CD4-positive, alpha-beta T cell treated with Interleukin-15 for 4 hours (primary cell): ENCODE measurements at regions not wholly inside any gene's neighbourhood (a gene's known extent, or its start where the extent isn't known, plus 50 kb on each side); places are given as distances from the start of the nearest gene placed in this dataset.
A peak's percentile ranks its signal among the peaks of the same experiment; 100 is the strongest.

Source experiments
- DNase-seq: peaks from one replicate; pipeline ENCODE4 v3.0.0-alpha.2; 2020; ENCODE audit warnings: low spot score

DNA sequence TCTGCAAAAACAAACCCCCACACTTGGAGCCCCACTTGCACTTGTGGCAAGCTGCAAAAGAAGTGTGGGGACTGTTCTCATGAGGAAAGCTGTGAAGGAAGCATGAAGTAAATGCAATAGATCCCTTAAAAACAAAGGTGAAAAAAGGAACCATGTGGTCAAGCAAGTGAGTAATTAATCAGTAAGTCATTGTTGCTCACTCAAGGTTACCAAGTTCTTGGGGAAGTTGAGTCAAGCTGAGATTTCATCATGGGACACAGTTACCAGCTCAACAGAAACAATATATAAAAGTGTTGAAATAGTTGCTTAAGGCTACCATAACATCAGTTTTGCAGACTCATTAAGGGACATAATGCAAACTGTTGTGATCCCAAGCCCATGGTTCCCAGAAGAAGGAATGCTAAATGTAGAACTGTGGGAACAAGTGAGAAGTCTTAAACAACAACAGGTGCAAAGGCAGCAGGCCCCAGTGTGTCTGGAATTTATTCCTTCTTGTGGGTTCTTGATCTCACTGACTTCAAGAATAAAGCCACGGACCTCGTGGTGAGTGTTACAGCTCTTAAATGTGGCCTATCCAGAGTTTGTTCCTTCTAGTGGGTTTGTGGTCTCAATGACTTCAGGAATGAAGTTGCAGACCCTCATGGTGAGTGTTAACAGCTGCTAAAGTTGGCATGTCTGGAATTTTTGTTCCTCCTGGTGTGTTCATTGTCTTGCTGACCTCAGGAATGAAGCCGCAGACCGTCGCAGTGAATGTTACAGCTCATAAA, 336.3 kb upstream of the RBMY1B start:
- no peak for DNase-seq

DNA sequence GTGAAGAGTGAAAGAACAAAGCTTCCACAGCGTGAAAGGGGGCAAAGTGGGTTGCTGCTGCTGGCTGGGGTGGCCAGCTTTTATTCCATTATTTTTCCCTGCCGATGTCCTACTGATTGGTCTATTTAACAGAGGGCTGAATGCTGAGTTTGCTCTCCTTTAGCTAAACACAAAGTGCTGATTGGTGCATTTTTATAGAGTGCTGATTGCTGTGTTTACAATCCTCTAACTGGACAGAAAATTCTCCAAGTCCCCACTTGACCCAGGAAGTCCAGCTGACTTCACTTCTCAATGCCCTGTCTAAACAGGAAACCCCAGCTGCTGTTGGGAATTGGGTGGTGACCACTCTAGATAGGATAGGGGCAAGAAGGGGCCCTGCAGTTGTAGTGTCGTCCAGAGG, 335.6 kb upstream of the RBMY1B start:
- no peak for DNase-seq

GRCh38 chrY:21177306-21177800, 333.8 kb upstream of the RBMY1B start:
- no peak for DNase-seq

- DNase-seq: no peak
Observed at GRCh38 chrY:21178281-21178680, 332.9 kb upstream of the RBMY1B start.

DNA sequence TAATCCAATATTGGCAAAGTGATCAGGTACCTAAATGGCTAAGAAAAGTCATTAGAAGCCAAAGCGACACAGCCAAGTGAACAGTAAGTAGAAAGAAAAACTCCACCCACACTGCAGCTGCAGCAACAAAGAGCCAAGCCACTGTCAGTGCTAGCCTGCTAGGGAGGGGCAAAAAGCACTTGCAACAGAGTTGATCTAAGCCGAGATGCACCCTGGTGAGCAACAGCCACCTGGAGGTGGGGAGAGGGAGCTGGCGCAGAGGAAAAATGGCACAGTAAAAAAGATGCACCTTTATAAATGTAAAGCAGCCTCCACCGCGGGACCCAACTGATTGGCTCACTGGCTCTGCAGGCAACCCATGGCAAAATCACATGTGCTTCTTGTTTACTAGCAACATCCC, 330.2 kb upstream of the RBMY1B start:
- peak; percentile 47 for DNase-seq

DNA sequence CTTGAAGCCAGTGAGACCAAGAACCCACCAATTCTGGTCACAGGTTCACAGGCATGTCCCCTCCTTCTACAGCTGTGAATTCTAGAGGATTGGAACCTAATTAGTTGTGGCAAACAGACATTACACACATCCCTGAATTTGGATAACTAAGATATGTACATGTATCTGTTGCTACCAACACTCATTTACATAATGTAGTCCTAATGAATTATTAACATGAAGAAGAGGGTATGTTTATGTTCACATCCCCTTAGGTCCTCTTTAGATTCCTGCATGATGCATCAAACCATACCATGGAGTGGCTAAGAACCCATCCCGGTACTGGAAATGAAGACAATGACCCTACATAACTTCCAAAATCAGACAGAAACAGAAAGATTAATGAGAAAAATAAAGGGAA, 326.9 kb upstream of the RBMY1B start:
- no peak for DNase-seq

DNA sequence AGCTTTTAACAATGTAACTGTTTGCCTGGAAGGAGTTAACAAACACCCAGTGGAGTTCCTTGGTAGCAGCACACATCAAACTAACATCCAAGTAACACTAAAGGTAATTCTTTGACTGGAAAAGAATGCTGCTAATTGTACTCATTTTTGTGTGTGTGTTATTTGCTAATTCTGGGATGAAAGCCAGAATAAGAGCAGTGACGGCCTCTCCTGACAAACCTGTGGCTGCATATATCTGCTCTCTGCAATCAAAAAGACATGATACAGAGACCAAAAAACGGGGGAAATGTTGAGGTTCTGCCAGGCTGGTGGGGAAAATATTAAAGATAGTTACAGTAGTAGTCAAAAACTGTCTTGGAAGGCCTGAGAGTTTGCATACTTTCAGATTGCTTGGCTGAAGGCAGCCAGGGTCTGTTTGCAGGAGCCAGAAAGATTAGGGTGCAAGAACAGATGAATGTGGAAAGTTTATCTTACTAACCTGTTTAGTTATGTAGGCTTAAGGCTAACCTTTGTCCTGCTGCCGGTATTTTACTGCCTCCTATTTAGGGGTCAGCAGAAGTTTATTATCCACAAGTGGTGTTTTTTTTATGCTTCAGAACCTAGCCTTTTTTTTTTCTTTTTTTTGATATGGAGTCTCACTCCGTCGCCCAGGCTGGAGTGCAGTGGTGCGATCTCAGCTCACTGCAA, 325.6 kb upstream of the RBMY1B start:
- DNase-seq: no peak

- no peak for DNase-seq
Observed at GRCh38 chrY:21192694-21193093, 318.4 kb upstream of the RBMY1B start.

DNA sequence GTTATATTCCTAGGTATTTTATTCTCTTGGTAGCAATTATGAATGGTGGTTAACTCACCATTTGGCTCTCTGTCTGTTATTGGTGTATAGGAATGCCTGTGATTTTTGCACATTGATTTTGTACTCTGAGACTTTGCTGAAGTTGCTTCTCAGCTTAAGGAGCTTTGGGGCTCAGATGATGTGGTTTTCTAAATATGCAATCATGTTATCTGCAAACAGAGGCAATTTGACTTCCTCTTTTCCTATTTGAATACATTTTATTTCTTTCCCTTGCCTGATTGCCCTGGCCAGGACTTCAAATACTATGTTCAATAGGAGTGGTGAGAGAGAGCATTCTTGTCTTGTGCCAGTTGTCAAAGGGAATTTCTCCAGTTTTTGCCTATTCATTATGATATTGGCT, 310.9 kb upstream of the RBMY1B start:
- no peak for DNase-seq

GRCh38 chrY:21227849-21228248, 283.3 kb upstream of the RBMY1B start:
- DNase-seq: no peak

DNA sequence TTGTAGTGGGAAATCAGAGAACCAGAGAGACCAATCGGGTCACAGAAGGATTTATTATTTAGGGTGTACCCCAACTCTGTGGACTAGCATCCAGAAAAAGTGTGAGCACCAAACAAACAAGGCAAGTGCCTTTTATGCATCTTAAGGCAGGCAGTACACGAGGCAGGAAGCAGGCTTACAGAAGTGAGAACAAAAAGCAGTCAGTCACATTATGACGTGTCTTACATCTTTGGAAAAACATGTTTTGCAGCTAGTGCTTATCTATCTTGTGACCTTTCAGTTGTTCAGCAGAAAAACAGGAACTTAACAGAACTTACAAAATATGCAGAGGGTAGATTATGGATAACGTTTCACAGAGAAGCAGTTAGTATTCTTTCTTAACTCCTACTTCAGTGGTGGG, 270.9 kb upstream of the RBMY1B start:
- DNase-seq: peak; percentile 59

DNA sequence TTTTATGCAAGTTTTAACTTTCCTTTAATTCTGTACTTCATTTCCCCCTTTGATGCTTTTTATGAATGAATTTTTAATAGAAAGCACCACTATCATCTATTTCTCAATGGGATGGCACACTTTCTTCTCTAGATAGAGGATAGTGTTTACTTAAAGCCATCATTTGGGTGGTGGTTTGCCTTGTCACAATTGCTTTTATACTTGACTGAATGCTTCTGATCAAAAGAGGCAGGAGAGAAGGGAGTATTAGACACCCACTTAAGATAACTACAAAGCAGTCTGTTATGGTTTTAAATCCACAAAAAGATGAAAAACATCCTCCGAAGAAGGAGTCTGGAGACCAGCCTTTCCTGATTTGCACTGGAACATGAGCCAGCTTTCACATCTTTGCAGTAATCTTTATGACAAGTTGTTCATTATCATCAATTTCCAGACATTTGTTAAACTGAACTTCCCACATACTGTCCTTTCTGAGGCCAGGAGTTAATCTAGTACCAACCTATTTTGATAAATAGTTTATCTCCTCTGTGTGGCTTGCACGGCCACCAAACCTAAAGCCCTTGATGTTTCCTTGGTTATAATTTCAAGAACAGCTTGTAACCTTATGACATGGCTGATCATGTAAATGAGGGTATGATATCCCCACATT, 270.4 kb upstream of the RBMY1B start:
- DNase-seq: no peak

- DNase-seq: no peak
Observed at GRCh38 chrY:21242793-21243192, 268.3 kb upstream of the RBMY1B start.

GRCh38 chrY:21246780-21247179, 264.4 kb upstream of the RBMY1B start:
- DNase-seq: no peak

DNA sequence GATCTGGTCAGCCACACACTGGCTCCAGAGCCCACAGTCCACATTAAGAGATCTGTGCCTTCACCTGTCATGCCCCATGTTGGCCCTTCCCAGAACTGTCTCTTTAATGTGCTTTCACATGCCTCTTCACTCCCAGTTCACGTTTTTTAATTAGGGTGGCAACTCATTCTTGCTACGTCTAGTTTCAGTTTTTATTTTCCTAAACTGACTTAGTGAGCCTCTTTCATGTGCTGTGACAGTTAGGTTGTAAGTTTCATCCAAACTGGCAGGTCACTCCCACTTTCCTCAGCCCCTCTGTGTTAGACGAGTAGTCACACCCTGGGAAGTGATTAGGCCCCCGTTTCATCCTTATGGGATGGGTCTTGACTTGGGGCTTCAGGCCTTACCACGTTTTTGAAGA, 262.5 kb upstream of the RBMY1B start:
- DNase-seq: peak; percentile 25

DNA sequence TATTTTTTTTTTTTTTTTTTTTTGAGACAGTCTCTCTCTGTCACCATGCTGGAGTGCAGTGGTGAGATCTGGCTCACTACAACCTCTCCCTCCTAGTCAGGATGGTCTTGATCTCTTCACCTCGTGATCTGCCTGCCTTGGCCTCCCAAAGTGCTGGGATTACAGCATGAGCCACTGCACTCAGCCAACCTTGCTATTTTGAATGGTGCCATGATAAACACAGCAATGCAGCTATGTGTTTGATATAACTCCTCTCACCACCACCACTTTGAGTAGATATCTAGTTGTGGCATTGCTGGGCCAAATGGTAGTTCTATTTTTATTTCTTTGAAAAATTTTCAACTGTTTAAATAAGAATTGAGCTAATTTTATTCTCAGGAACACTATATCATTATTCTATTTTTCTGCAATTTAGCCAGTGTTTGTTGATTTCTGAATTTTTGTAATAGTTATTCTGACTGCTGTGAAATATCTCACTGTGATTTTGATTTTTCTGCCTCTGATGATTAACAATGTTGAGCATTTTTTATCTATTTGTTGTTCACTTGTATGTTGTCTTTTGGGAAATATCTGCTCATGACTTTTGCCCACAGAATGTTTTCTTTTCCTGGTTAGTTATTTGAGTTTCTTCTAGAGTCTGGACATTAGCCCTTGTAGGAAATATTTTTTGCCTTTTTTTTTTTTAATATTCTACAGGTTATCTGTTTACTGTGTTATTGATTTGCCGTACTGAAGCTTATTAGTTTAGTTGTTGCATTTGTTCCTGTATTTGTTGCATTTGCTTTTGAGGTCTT, 257.5 kb upstream of the RBMY1B start:
- DNase-seq: no peak

GRCh38 chrY:21254476-21254875, 256.7 kb upstream of the RBMY1B start:
- peak; percentile 17 for DNase-seq

DNA sequence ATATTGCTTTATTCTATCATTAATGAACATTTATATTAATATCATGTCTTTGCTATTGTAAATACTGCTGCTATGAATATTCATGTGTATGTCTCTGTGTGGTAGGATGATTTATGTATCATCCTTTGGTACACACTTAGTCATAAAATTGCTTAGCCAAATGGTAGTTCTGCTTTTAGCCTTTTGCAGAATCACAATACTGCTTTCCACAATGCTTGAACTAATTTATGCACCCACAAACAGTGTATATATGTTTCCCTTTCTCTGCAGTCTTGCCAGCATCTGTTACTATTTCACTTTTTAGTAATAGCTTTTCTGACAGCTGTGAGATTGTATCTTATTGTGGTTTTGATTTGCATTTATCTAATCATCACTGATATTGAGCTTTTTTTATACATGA, 254.3 kb upstream of the RBMY1B start:
- DNase-seq: peak; percentile 34

- peak; percentile 28 for DNase-seq
Observed at GRCh38 chrY:21259707-21260106, 251.4 kb upstream of the RBMY1B start.

DNA sequence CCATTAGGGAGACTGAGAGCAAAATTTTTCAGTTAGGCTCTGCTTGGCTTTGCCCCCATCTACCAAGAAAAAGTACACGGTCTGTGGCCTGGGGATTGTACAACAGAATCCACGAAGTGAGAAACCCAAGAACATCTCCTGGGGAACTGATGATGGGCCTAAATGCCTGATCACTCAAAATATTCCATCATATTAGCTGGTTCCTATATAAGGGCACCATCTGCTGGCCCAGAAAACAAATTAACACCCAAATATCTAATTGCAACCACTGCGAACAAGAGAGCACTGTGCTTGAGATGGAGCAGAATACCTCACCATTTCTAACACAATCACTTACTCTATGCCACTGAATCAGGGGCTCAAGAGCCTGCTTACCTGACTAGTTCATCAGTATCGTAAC, 250.8 kb upstream of the RBMY1B start:
- peak; percentile 29 for DNase-seq

DNA sequence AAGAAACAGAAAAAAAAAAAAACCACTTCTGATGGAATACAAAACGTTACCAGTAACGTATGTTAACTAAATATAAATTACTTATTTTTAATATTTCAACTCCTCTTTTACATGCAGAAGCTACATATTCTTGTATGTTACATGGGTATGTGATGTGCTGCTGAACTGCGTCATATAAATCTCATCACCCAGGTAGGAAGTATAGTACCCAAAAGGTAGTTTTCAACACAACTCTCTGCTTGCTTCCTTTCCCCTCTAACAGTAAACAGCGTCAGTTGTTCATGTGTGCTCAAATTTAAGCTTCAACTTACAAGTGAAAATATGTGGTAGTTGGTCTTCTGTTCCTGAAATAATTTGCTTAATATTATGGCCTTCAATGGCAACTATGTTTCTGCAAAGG, 250.0 kb upstream of the RBMY1B start:
- DNase-seq: no peak

DNA sequence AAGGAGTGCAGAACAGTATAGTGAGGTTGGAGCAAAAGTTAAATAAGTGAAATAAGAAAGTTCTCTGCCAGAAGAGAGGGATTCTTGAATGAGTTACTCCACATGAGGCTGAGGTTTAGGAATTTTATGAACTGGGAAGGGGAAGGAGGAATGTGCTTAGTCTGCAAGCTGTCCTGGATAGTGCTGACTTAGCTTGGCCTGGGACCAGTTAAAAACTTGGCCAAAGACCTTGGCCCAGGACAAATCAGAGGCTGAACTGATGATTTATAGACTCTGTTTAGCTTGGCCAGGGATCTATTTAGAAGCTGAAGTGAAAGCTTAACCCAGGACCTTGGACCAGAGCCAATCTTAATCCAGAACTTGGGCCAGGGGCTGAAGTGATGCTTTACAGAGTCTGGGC, 244.4 kb upstream of the RBMY1B start:
- DNase-seq: no peak
